ENCODE measurements at regions not wholly inside any gene's neighbourhood (a gene's known extent, or its start where the extent isn't known, plus 50 kb on each side); places are given as distances from the start of the nearest gene placed in this dataset.

DNA sequence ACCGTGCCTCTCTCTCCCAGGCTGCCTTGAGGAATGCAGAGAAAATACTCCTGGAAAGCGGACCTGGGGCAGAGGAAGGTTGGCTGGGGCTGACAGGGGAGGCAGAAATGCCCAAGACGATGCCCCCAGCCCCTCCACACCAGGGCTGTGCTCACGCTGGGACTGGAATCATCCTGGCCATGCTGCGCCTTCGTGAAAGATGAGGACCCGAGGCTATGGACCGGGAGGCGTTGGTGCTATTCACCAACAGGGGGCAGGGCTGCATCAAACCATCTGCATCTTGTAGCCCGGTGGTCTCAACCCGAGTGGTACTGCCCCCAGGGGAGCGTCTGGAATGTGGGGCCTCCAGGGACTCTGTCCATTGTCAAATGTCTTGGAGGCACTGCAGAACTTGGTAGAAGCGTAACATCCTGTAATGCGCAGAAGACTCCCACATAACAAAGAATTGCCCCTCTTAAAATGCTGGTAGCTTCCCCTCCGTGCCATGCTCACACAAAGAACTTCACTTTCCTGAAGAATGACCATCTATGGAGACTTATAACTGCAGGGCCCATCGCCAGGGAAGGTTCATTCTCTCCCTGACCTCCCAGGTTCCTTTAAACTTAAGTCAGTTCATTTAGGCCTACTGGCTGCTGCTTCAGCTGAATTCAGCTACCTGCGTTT lies 251.2 kb downstream of the RRAGC start:
- Histone ChIP-seq H3K9me3 (ENCODE audit: insufficient read depth, low read depth) (no peaks in the 10 kb centered on the region), H3K9me2 (ENCODE audit: insufficient read depth) (no peaks in the 10 kb centered on the region), H4K20me1 (ENCODE audit: insufficient read depth) (no peaks in the 10 kb centered on the region), H3K4me2 (no peak overlapping the region), H3F3A (ENCODE audit: insufficient read depth, low read depth) (no peaks in the 10 kb centered on the region), H3K27me3 (ENCODE audit: insufficient read depth, low read depth) (peaks cover 50% of the 10 kb centered on the region), H3K79me2 (ENCODE audit: low read depth) (no peaks in the 10 kb centered on the region), H3K4me1 (replicated peaks; ENCODE audit: insufficient read depth) (no peaks in the 10 kb centered on the region), H3K36me3 (ENCODE audit: low read depth) (no peaks in the 10 kb centered on the region), H3K4me3 (no peak overlapping the region), H3K27ac (no peak overlapping the region), H2AFZ (no peak overlapping the region)
- CTCF ChIA-PET = interaction anchor here (0.6 kb wide), 1 partner anchor 403 kb away, joined by 8 read pairs; no protein-coding TSS in a partner anchor
- intact Hi-C loops (cut with micrococcal nuclease; ENCODE audit: unreplicated experiment) = no loop called here
- no peak for DNase-seq
- POLR2A ChIA-PET (ENCODE audit: unreplicated experiment) = no interaction called here
- TF ChIP-seq EZH2 (IDR thresholded peaks at IDR 0.05; ENCODE audit: low read depth) = no peak
- TF ChIP-seq, protein P1, sequence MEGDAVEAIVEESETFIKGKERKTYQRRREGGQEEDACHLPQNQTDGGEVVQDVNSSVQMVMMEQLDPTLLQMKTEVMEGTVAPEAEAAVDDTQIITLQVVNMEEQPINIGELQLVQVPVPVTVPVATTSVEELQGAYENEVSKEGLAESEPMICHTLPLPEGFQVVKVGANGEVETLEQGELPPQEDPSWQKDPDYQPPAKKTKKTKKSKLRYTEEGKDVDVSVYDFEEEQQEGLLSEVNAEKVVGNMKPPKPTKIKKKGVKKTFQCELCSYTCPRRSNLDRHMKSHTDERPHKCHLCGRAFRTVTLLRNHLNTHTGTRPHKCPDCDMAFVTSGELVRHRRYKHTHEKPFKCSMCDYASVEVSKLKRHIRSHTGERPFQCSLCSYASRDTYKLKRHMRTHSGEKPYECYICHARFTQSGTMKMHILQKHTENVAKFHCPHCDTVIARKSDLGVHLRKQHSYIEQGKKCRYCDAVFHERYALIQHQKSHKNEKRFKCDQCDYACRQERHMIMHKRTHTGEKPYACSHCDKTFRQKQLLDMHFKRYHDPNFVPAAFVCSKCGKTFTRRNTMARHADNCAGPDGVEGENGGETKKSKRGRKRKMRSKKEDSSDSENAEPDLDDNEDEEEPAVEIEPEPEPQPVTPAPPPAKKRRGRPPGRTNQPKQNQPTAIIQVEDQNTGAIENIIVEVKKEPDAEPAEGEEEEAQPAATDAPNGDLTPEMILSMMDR (conservative IDR thresholded peaks at IDR 0.05) = no peak; the same call in 1 of the 2 replicates
- no TSS peak for BruUV-seq (replicated peaks)

DNA sequence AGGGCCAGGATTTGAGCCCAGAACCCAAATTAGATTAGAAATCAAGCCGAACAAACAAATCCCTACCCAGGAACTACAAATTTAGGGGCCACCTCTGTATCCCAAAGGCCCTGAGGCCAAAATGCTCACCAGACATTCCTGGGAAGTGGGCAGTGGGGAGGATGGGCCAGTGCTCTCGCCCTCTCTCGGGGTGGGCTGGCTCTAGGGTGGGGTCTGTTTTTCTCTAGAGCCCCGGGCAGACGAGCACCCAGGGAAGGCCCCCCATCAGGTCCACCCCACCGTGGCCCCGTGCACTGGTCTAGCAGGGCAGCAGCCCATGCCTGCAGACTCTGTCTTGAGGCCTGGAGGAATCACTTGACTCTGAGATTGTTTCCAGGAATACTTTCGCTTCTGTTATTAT lies 252.0 kb downstream of the RRAGC start:
- POLR2A ChIA-PET (ENCODE audit: unreplicated experiment) = no interaction called here
- H4K20me1 ChIP-seq (ENCODE audit: insufficient read depth) = no peaks in the 10 kb centered on the region
- no peaks in the 10 kb centered on the region for H3K4me1 ChIP-seq (replicated peaks; ENCODE audit: insufficient read depth)
- no peaks in the 10 kb centered on the region for H3K79me2 ChIP-seq (ENCODE audit: low read depth)
- no peak overlapping the region for H3K4me2 ChIP-seq
- DNase-seq = no peak
- intact Hi-C loops (cut with micrococcal nuclease; ENCODE audit: unreplicated experiment) = no loop called here
- H3K4me3 ChIP-seq = no peak overlapping the region
- H2AFZ ChIP-seq = no peak overlapping the region
- H3K27ac ChIP-seq = no peak overlapping the region
- no peak for TF ChIP-seq EZH2 (IDR thresholded peaks at IDR 0.05; ENCODE audit: low read depth)
- TF ChIP-seq, protein P1 (conservative IDR thresholded peaks at IDR 0.05) = no peak
- CTCF ChIA-PET = no interaction called here
- peaks cover 42% of the 10 kb centered on the region for H3K27me3 ChIP-seq (ENCODE audit: insufficient read depth, low read depth)
- H3F3A ChIP-seq (ENCODE audit: insufficient read depth, low read depth) = no peaks in the 10 kb centered on the region
- BruUV-seq (replicated peaks) = no TSS peak
- no peaks in the 10 kb centered on the region for H3K36me3 ChIP-seq (ENCODE audit: low read depth)
- H3K9me2 ChIP-seq (ENCODE audit: insufficient read depth) = no peaks in the 10 kb centered on the region
- H3K9me3 ChIP-seq (ENCODE audit: insufficient read depth, low read depth) = no peaks in the 10 kb centered on the region

DNA sequence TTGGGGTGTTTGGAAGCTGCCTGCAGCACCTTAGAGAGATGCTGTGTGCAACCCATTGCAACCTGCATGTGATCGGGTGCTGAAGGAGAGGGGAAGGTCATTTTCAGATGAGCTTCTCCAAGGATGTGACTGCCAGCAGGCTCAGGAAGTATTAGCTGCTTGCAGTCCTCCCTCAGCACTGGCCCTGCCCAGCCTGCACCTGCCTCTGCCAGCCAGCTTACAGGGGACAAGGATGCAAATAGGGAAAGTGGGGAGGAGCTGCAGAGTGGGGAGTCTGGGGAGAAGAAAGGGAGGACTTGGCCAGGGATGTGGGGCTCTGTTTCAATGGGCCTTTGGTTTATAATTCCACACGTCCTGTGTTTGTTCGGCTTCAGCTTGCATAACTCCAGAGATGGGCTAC lies 254.5 kb downstream of the RRAGC start:
- intact Hi-C loops (cut with micrococcal nuclease; ENCODE audit: unreplicated experiment) = no loop called here
- CTCF ChIA-PET = no interaction called here

More for the DNA sequence above, 254.5 kb downstream of the RRAGC start:
- Histone ChIP-seq H3K4me1 (replicated peaks; ENCODE audit: insufficient read depth) (no peaks in the 10 kb centered on the region), H3K4me2 (no peak overlapping the region), H3K9me2 (ENCODE audit: insufficient read depth) (no peaks in the 10 kb centered on the region), H3K79me2 (ENCODE audit: low read depth) (no peaks in the 10 kb centered on the region), H4K20me1 (ENCODE audit: insufficient read depth) (no peaks in the 10 kb centered on the region), H3K4me3 (no peak overlapping the region), H2AFZ (no peak overlapping the region), H3K9me3 (ENCODE audit: insufficient read depth, low read depth) (no peaks in the 10 kb centered on the region), H3F3A (ENCODE audit: insufficient read depth, low read depth) (no peaks in the 10 kb centered on the region), H3K27ac (no peak overlapping the region), H3K27me3 (ENCODE audit: insufficient read depth, low read depth) (peaks cover 31% of the 10 kb centered on the region), H3K36me3 (ENCODE audit: low read depth) (no peaks in the 10 kb centered on the region)
- TF ChIP-seq, protein P1 (conservative IDR thresholded peaks at IDR 0.05) = no peak
- TF ChIP-seq EZH2 (IDR thresholded peaks at IDR 0.05; ENCODE audit: low read depth) = no peak
- POLR2A ChIA-PET (ENCODE audit: unreplicated experiment) = no interaction called here
- no TSS peak for BruUV-seq (replicated peaks)
- DNase-seq = no peak

Data from PC-9 (cell line).